Thyroid gland (tissue), 4 donors: ENCODE measurements at regions not wholly inside any gene's neighbourhood (a gene's known extent, or its start where the extent isn't known, plus 50 kb on each side); places are given as distances from the start of the nearest gene placed in this dataset.

Experiments
- DNase-seq, 2 donors: peaks; one replicate each; pipeline ENCODE4 v3.0.0-alpha.2; 2019
- H3K27ac ChIP-seq, 3 donors: fragments of 200-600 bp; sonication (generic); 1 replicate in 2 of 3; 2 replicates in 1 of 3; pipeline ENCODE4 v1.5.1; 2016 to 2019; ENCODE audit warnings: mild to moderate bottlenecking in 1 of 3, moderate library complexity in 1 of 3
- H3K27me3 ChIP-seq: fragments of 200-600 bp; sonication (generic); one replicate; pipeline ENCODE4 v1.5.1; 2019
- H3K36me3 ChIP-seq, 2 donors: fragments of 200-600 bp; sonication (generic); one replicate each; pipeline ENCODE4 v1.5.1; 2016 to 2019
- H3K4me1 ChIP-seq, 2 donors: fragments of 200-600 bp; sonication (generic); one replicate each; pipeline ENCODE4 v1.5.1; 2017 to 2019
- H3K4me3 ChIP-seq, 3 donors: fragments of 200-600 bp; sonication (generic); replicated peaks in 1 of 3; 1 replicate in 2 of 3; 2 replicates in 1 of 3; pipeline ENCODE4 v1.5.1; 2016; ENCODE audit warnings: mild to moderate bottlenecking in 1 of 3
- H3K9me3 ChIP-seq: fragments of 200-600 bp; sonication (generic); one replicate; pipeline ENCODE4 v1.5.1; 2017
- CTCF ChIP-seq, 6 experiments: fragments of 200-600 bp in 3 of 6; fragments of 450-650 bp in 3 of 6; sonication (generic) in 3 of 6; IDR thresholded peaks; one replicate each; pipeline ENCODE4 v1.5.1; 2016 to 2019; ENCODE audit warnings: antibody characterized with exemption in 6 of 6, mild to moderate bottlenecking in 2 of 6, inconsistent platforms in 1 of 6, moderate library complexity in 1 of 6
- POLR2A ChIP-seq, 2 donors: fragments of 450-650 bp; IDR thresholded peaks; one replicate each; pipeline ENCODE4 v1.6.1; 2017; ENCODE audit warnings: antibody characterized with exemption in 2 of 2, mild to moderate bottlenecking in 2 of 2, moderate library complexity in 1 of 2
- WGBS, 2 donors: methylation state at CpG; one replicate each; pipeline ENCODE4 v1.1.5; 2017; 5-methylcytosine and 5-hydroxymethylcytosine counted together
- intact Hi-C: fragments of 100-400 bp; cut with DNase I; formaldehyde crosslinking; loops from one replicate; pipeline ENCODE4 v1.15.1; 2023

GRCh38 chr15:70521576-70522322 lies 241.6 kb downstream of the UACA start:
- DNase-seq, result no peak
- TF ChIP-seq CTCF (IDR thresholded peaks at IDR 0.05), result no peak
- no peak for TF ChIP-seq POLR2A (IDR thresholded peaks at IDR 0.05)
- intact Hi-C loops, result no loop called here

GRCh38 chr15:70519616-70520015 lies 243.7 kb downstream of the UACA start:
- DNase-seq, result no peak
- H3K4me1 ChIP-seq, result peaks cover 7 to 22% of the 10 kb centered on the region in 2 donors
- 71 to 94% methylated on average over 3 of the region's 3 CpGs for WGBS, 2 donors
- intact Hi-C loops, result no loop called here
- TF ChIP-seq POLR2A (IDR thresholded peaks at IDR 0.05), result no peak
- no peak for TF ChIP-seq CTCF (IDR thresholded peaks at IDR 0.05)
- no peak overlapping the region for H3K4me3 ChIP-seq
- H3K27me3 ChIP-seq, result no peaks in the 10 kb centered on the region
- no peaks in the 10 kb centered on the region for H3K9me3 ChIP-seq
- no peak overlapping the region for H3K27ac ChIP-seq
- H3K36me3 ChIP-seq, result no peaks in the 10 kb centered on the region

More at GRCh38 chr15:70521576-70522322, 241.6 kb downstream of the UACA start:
- 90 to 94% methylated on average over 10 to 11 of the region's 11 CpGs for WGBS, 2 donors
- H3K27ac ChIP-seq, result no peak overlapping the region
- H3K9me3 ChIP-seq, result no peaks in the 10 kb centered on the region
- H3K27me3 ChIP-seq, result no peaks in the 10 kb centered on the region
- no peak overlapping the region for H3K4me3 ChIP-seq
- H3K4me1 ChIP-seq, result peaks cover 7 to 19% of the 10 kb centered on the region in 2 donors
- H3K36me3 ChIP-seq, result no peaks in the 10 kb centered on the region

GRCh38 chr15:70519004-70519365 lies 244.4 kb downstream of the UACA start:
- Histone ChIP-seq H3K4me3 (no peak overlapping the region), H3K4me1 (peaks cover 7 to 20% of the 10 kb centered on the region in 2 donors), H3K9me3 (no peaks in the 10 kb centered on the region), H3K27me3 (no peaks in the 10 kb centered on the region), H3K36me3 (no peaks in the 10 kb centered on the region), H3K27ac (no peak overlapping the region)
- DNase-seq, result no peak
- WGBS, 2 donors, result 77 to 81% methylated on average over 6 of the region's 6 CpGs
- intact Hi-C loops, result no loop called here
- TF ChIP-seq POLR2A (IDR thresholded peaks at IDR 0.05) (no peak), CTCF (IDR thresholded peaks at IDR 0.05) (no peak)

- TF ChIP-seq CTCF (IDR thresholded peaks at IDR 0.05) (no peak), POLR2A (IDR thresholded peaks at IDR 0.05) (no peak)
- Histone ChIP-seq H3K4me1 (peaks cover 7 to 14% of the 10 kb centered on the region in 2 donors), H3K36me3 (no peaks in the 10 kb centered on the region), H3K27ac (no peak overlapping the region), H3K9me3 (no peaks in the 10 kb centered on the region), H3K4me3 (no peak overlapping the region), H3K27me3 (no peaks in the 10 kb centered on the region)
- no peak for DNase-seq
- intact Hi-C loops, result no loop called here
- WGBS, 2 donors, result 92 to 96% methylated on average over 11 of the region's 11 CpGs
Observed at GRCh38 chr15:70518201-70519003, 245.0 kb downstream of the UACA start.

GRCh38 chr15:70517194-70517590 lies 246.2 kb downstream of the UACA start:
- 40 to 44% methylated on average over 10 of the region's 10 CpGs for WGBS, 2 donors
- intact Hi-C loops, result no loop called here
- H3K4me3 ChIP-seq, result no peak overlapping the region
- H3K9me3 ChIP-seq, result no peaks in the 10 kb centered on the region
- no peak overlapping the region for H3K27ac ChIP-seq
- H3K4me1 ChIP-seq, result peaks cover 7 to 11% of the 10 kb centered on the region in 2 donors
- no peak for TF ChIP-seq POLR2A (IDR thresholded peaks at IDR 0.05)
- TF ChIP-seq CTCF (IDR thresholded peaks at IDR 0.05), result no peak
- DNase-seq, result peak; percentile 39 to 55
- H3K27me3 ChIP-seq, result no peaks in the 10 kb centered on the region
- H3K36me3 ChIP-seq, result no peaks in the 10 kb centered on the region
